ENCODE measurements at regions not wholly inside any gene's neighbourhood (a gene's known extent, or its start where the extent isn't known, plus 50 kb on each side); places are given as distances from the start of the nearest gene placed in this dataset.

- TF ChIP-seq, protein P1, sequence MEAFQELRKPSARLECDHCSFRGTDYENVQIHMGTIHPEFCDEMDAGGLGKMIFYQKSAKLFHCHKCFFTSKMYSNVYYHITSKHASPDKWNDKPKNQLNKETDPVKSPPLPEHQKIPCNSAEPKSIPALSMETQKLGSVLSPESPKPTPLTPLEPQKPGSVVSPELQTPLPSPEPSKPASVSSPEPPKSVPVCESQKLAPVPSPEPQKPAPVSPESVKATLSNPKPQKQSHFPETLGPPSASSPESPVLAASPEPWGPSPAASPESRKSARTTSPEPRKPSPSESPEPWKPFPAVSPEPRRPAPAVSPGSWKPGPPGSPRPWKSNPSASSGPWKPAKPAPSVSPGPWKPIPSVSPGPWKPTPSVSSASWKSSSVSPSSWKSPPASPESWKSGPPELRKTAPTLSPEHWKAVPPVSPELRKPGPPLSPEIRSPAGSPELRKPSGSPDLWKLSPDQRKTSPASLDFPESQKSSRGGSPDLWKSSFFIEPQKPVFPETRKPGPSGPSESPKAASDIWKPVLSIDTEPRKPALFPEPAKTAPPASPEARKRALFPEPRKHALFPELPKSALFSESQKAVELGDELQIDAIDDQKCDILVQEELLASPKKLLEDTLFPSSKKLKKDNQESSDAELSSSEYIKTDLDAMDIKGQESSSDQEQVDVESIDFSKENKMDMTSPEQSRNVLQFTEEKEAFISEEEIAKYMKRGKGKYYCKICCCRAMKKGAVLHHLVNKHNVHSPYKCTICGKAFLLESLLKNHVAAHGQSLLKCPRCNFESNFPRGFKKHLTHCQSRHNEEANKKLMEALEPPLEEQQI (IDR thresholded peaks at IDR 0.05) = no peak
- TF ChIP-seq SMAD1 (IDR thresholded peaks at IDR 0.05; ENCODE audit: low read depth, low read length, partially characterized antibody) (no peak), POLR2B (IDR thresholded peaks at IDR 0.05; ENCODE audit: low read depth, partially characterized antibody) (no peak), RCOR1 (IDR thresholded peaks at IDR 0.05; ENCODE audit: borderline replicate concordance in 1 of 2, low read depth in 2 of 2, low read length in 2 of 2) (peak in 1 of 2 experiments; percentile 56; a peak in 1 of 4 replicates), ZBTB26 (CRISPR knock-in tag; IDR thresholded peaks at IDR 0.05) (no peak), SIN3A (IDR thresholded peaks at IDR 0.05; ENCODE audit: borderline replicate concordance in 2 of 2, control insufficient read depth in 1 of 2, low read depth in 2 of 2, low read length in 2 of 2) (no peak), ZNF785 (CRISPR knock-in tag; IDR thresholded peaks at IDR 0.05) (no peak), BRF1 (IDR thresholded peaks at IDR 0.05; ENCODE audit: borderline replicate concordance, extremely low read depth, insufficient read length) (no peak), MAFG (tag; conservative IDR thresholded peaks at IDR 0.05) (no peak), SMARCA4 (IDR thresholded peaks at IDR 0.05) (0 out of 2 replicates have a peak, but pooled peaks have one; percentile 32), ZNF444 (CRISPR knock-in tag; IDR thresholded peaks at IDR 0.05) (no peak), PCBP2 (IDR thresholded peaks at IDR 0.05; ENCODE audit: low read depth, low read length, poor library complexity, severe bottlenecking) (no peak), YY1 (IDR thresholded peaks at IDR 0.05; ENCODE audit: borderline replicate concordance in 1 of 3, control insufficient read depth in 1 of 3, extremely low read depth in 1 of 3, insufficient read depth in 3 of 3, insufficient read length in 1 of 3, insufficient replicate concordance in 2 of 3, low read depth in 1 of 3, low read length in 2 of 3) (no peak), PCBP1 (IDR thresholded peaks at IDR 0.05; ENCODE audit: low read depth, low read length, poor library complexity, severe bottlenecking) (no peak), SIN3B (IDR thresholded peaks at IDR 0.05; ENCODE audit: low read depth) (no peak)
- TF ChIP-seq, protein P2, sequence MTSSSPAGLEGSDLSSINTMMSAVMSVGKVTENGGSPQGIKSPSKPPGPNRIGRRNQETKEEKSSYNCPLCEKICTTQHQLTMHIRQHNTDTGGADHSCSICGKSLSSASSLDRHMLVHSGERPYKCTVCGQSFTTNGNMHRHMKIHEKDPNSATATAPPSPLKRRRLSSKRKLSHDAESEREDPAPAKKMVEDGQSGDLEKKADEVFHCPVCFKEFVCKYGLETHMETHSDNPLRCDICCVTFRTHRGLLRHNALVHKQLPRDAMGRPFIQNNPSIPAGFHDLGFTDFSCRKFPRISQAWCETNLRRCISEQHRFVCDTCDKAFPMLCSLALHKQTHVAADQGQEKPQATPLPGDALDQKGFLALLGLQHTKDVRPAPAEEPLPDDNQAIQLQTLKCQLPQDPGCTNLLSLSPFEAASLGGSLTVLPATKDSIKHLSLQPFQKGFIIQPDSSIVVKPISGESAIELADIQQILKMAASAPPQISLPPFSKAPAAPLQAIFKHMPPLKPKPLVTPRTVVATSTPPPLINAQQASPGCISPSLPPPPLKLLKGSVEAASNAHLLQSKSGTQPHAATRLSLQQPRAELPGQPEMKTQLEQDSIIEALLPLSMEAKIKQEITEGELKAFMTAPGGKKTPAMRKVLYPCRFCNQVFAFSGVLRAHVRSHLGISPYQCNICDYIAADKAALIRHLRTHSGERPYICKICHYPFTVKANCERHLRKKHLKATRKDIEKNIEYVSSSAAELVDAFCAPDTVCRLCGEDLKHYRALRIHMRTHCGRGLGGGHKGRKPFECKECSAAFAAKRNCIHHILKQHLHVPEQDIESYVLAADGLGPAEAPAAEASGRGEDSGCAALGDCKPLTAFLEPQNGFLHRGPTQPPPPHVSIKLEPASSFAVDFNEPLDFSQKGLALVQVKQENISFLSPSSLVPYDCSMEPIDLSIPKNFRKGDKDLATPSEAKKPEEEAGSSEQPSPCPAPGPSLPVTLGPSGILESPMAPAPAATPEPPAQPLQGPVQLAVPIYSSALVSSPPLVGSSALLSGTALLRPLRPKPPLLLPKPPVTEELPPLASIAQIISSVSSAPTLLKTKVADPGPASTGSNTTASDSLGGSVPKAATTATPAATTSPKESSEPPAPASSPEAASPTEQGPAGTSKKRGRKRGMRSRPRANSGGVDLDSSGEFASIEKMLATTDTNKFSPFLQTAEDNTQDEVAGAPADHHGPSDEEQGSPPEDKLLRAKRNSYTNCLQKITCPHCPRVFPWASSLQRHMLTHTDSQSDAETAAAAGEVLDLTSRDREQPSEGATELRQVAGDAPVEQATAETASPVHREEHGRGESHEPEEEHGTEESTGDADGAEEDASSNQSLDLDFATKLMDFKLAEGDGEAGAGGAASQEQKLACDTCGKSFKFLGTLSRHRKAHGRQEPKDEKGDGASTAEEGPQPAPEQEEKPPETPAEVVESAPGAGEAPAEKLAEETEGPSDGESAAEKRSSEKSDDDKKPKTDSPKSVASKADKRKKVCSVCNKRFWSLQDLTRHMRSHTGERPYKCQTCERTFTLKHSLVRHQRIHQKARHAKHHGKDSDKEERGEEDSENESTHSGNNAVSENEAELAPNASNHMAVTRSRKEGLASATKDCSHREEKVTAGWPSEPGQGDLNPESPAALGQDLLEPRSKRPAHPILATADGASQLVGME (CRISPR knock-in tag; IDR thresholded peaks at IDR 0.05) = no peak
These were observed 296.3 kb downstream of the QKI start (continued) for GRCh38 chr6:163710532-163711470.

Measured in K562 (cell line).